Jurkat, Clone E6-1 (cell line): ENCODE measurements at regions not wholly inside any gene's neighbourhood (a gene's known extent, or its start where the extent isn't known, plus 50 kb on each side); places are given as distances from the start of the nearest gene placed in this dataset.
"Not testable (repeated sequence)": the region's sequence is repeated elsewhere in the genome, so short reads cannot be mapped to it uniquely, and the experiment has no call there.

Experiments
- DNase-seq: peaks from one replicate; pipeline ENCODE4 v3.0.0-alpha.2; 2011; ENCODE audit warnings: low read depth, low spot score
- H3K4me3 ChIP-seq: 2 replicates; pipeline ENCODE4 v1.5.1; 2011; ENCODE audit warnings: mild to moderate bottlenecking, low read length, control low read depth, moderate library complexity

DNA sequence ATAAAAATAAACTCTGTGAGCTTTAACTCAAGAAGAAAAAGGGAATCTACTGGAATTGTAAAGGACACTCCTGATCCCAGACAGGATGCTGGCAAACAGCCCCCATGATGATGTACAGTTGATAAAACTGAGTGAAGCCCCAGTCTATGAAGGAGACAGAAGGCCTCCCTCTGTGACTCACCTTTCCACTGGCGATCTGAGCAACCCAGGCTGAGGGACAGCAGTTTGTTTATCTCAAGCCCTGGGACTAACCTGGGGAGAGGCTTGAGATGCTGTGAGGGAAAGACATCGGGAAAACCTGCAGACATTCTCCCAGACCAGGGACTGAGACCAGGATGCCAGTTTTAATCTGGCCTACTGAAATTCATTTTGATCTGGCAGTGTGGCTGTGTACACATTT, 104.5 kb upstream of the CDH2 start:
- DNase-seq: no peak
- H3K4me3 ChIP-seq: no peak overlapping the region

GRCh38 chr18:28269750-28270149, 92.8 kb upstream of the CDH2 start:
- no peak overlapping the region for H3K4me3 ChIP-seq
- no peak for DNase-seq

- DNase-seq: no peak
Measured at GRCh38 chr18:28267878-28268625, 91.1 kb upstream of the CDH2 start.

GRCh38 chr18:28267276-28267675, 90.3 kb upstream of the CDH2 start:
- DNase-seq: no peak
- no peak overlapping the region for H3K4me3 ChIP-seq

More at GRCh38 chr18:28267878-28268625, 91.1 kb upstream of the CDH2 start:
- H3K4me3 ChIP-seq: no peak overlapping the region

- no peak for DNase-seq
- no peak overlapping the region for H3K4me3 ChIP-seq
Measured at GRCh38 chr18:28256166-28256565, 79.2 kb upstream of the CDH2 start.

DNA sequence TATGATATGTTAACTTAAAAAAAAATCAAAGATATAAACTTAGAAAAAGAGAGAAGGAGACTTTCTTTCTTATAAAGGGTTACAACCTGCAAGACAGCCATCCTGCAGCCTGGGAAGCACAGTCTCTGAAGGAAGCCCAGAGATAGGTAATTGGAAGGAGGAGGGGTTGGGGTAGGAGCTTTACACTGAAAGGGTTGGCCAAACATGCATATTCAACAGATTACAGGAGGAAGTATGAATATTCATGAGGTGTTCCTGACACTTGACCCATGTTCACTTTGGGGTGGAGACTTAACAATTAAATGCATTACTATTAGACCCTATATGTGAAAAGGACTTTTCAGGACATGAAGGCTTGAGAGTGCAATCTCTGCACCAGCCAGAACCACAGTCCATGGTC, 71.7 kb upstream of the CDH2 start:
- no peak for DNase-seq
- H3K4me3 ChIP-seq: no peak overlapping the region

DNA sequence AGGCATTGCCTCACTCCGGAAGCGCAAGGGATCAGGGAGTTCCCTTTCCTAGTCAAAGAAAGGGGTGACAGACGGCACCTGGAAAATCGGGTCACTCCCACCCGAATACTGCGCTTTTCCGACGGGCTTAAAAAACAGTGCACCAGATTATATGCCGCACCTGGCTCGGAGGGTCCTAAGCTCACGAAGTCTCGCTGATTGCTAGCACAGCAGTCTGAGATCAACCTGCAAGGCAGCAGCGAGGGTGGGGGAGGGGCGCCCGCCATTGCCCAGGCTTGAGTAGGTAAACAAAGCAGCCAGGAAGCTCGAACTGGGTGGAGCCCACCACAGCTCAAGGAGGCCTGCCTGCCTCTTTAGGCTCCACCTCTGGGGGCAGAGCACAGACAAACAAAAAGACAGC, 63.7 kb upstream of the CDH2 start:
- not testable (repeated sequence) for DNase-seq, H3K4me3 ChIP-seq

- no peak for DNase-seq
Measured at GRCh38 chr18:28236487-28236886, 59.6 kb upstream of the CDH2 start.

More at GRCh38 chr18:28236487-28236886, 59.6 kb upstream of the CDH2 start:
- H3K4me3 ChIP-seq: no peak overlapping the region
